ENCODE measurements at regions not wholly inside any gene's neighbourhood (a gene's known extent, or its start where the extent isn't known, plus 50 kb on each side); places are given as distances from the start of the nearest gene placed in this dataset.
A peak's percentile ranks its signal among the peaks of the same experiment; 100 is the strongest.

GRCh38 chr18:44520981-44521667 is 159.6 kb upstream of the SETBP1 start:
- Histone ChIP-seq H3K4me3 (ENCODE audit: insufficient read depth, low read depth, low read length) (no peak overlapping the region), H3K4me2 (ENCODE audit: low read length) (peak overlapping the region; percentile 70), H3K27me3 (ENCODE audit: insufficient read depth, low read length) (no peaks in the 10 kb centered on the region), H2AFZ (ENCODE audit: low read depth, low read length) (no peak overlapping the region), H3K4me1 (ENCODE audit: insufficient read depth, low read length) (peaks cover 21% of the 10 kb centered on the region), H3K36me3 (ENCODE audit: insufficient read depth, low read length) (no peaks in the 10 kb centered on the region), H3K27ac (ENCODE audit: low read depth, low read length) (peak overlapping the region; percentile 62), H3K9ac (ENCODE audit: low read length) (peak overlapping the region; percentile 18), H3K9me3 (ENCODE audit: insufficient read depth, low read depth, low read length) (no peaks in the 10 kb centered on the region), H4K20me1 (ENCODE audit: insufficient read depth, low read length) (no peaks in the 10 kb centered on the region), H3K79me2 (ENCODE audit: insufficient read depth, low read length) (no peaks in the 10 kb centered on the region)
- FAIRE-seq = no peak
- H3K9me3 Mint-ChIP-seq (ENCODE audit: unreplicated experiment) = peaks cover 9% of the 10 kb centered on the region
- no peaks in the 10 kb centered on the region for H3K27me3 Mint-ChIP-seq (ENCODE audit: low read depth, unreplicated experiment)
- H3K36me3 Mint-ChIP-seq (ENCODE audit: low read depth, unreplicated experiment) = no peaks in the 10 kb centered on the region
- H3K27ac Mint-ChIP-seq (ENCODE audit: unreplicated experiment) = no peak overlapping the region
- no peak overlapping the region for H3K4me3 Mint-ChIP-seq (ENCODE audit: unreplicated experiment)
- DNase-seq (ENCODE audit: low read depth) = peak; percentile 57
- TF ChIP-seq CTCF (IDR thresholded peaks at IDR 0.05; ENCODE audit: insufficient read depth, low read depth, low read length) = no peak
- no peak for TF ChIP-seq EZH2 (IDR thresholded peaks at IDR 0.05; ENCODE audit: insufficient read depth, low read length)
- peaks cover 2% of the 10 kb centered on the region for H3K4me1 Mint-ChIP-seq (ENCODE audit: low read depth, unreplicated experiment)

GRCh38 chr18:44521668-44522022 is 159.0 kb upstream of the SETBP1 start:
- Histone ChIP-seq H3K4me1 (ENCODE audit: insufficient read depth, low read length) (peaks cover 21% of the 10 kb centered on the region), H3K9ac (ENCODE audit: low read length) (peak overlapping the region; percentile 18), H3K4me2 (ENCODE audit: low read length) (peak overlapping the region; percentile 70), H4K20me1 (ENCODE audit: insufficient read depth, low read length) (no peaks in the 10 kb centered on the region), H3K27ac (ENCODE audit: low read depth, low read length) (peak overlapping the region; percentile 62), H3K36me3 (ENCODE audit: insufficient read depth, low read length) (no peaks in the 10 kb centered on the region), H3K27me3 (ENCODE audit: insufficient read depth, low read length) (no peaks in the 10 kb centered on the region), H3K9me3 (ENCODE audit: insufficient read depth, low read depth, low read length) (no peaks in the 10 kb centered on the region), H3K4me3 (ENCODE audit: insufficient read depth, low read depth, low read length) (no peak overlapping the region), H2AFZ (ENCODE audit: low read depth, low read length) (no peak overlapping the region), H3K79me2 (ENCODE audit: insufficient read depth, low read length) (no peaks in the 10 kb centered on the region)
- H3K27me3 Mint-ChIP-seq (ENCODE audit: low read depth, unreplicated experiment) = no peaks in the 10 kb centered on the region
- peak; percentile 33 for DNase-seq (ENCODE audit: low read depth)
- H3K4me1 Mint-ChIP-seq (ENCODE audit: low read depth, unreplicated experiment) = peaks cover 2% of the 10 kb centered on the region
- no peak overlapping the region for H3K27ac Mint-ChIP-seq (ENCODE audit: unreplicated experiment)
- peak; percentile 72 for FAIRE-seq
- H3K4me3 Mint-ChIP-seq (ENCODE audit: unreplicated experiment) = no peak overlapping the region
- H3K9me3 Mint-ChIP-seq (ENCODE audit: unreplicated experiment) = peaks cover 9% of the 10 kb centered on the region
- TF ChIP-seq EZH2 (IDR thresholded peaks at IDR 0.05; ENCODE audit: insufficient read depth, low read length) (no peak), CTCF (IDR thresholded peaks at IDR 0.05; ENCODE audit: insufficient read depth, low read depth, low read length) (no peak)
- H3K36me3 Mint-ChIP-seq (ENCODE audit: low read depth, unreplicated experiment) = no peaks in the 10 kb centered on the region

- Mint-ChIP-seq H3K4me1 (ENCODE audit: low read depth, unreplicated experiment) (no peaks in the 10 kb centered on the region), H3K36me3 (ENCODE audit: low read depth, unreplicated experiment) (no peaks in the 10 kb centered on the region), H3K27ac (ENCODE audit: unreplicated experiment) (no peak overlapping the region), H3K27me3 (ENCODE audit: low read depth, unreplicated experiment) (no peaks in the 10 kb centered on the region), H3K9me3 (ENCODE audit: unreplicated experiment) (peaks cover 9% of the 10 kb centered on the region), H3K4me3 (ENCODE audit: unreplicated experiment) (no peak overlapping the region)
- Histone ChIP-seq H2AFZ (ENCODE audit: low read depth, low read length) (no peak overlapping the region), H3K27ac (ENCODE audit: low read depth, low read length) (no peak overlapping the region), H3K27me3 (ENCODE audit: insufficient read depth, low read length) (no peaks in the 10 kb centered on the region), H3K4me2 (ENCODE audit: low read length) (no peak overlapping the region), H4K20me1 (ENCODE audit: insufficient read depth, low read length) (no peaks in the 10 kb centered on the region), H3K79me2 (ENCODE audit: insufficient read depth, low read length) (no peaks in the 10 kb centered on the region), H3K9me3 (ENCODE audit: insufficient read depth, low read depth, low read length) (no peaks in the 10 kb centered on the region), H3K4me3 (ENCODE audit: insufficient read depth, low read depth, low read length) (no peak overlapping the region), H3K4me1 (ENCODE audit: insufficient read depth, low read length) (peaks cover under 1% of the 10 kb centered on the region), H3K36me3 (ENCODE audit: insufficient read depth, low read length) (no peaks in the 10 kb centered on the region), H3K9ac (ENCODE audit: low read length) (no peak overlapping the region)
- DNase-seq (ENCODE audit: low read depth) = no peak
- TF ChIP-seq CTCF (IDR thresholded peaks at IDR 0.05; ENCODE audit: insufficient read depth, low read depth, low read length) = no peak
- TF ChIP-seq EZH2 (IDR thresholded peaks at IDR 0.05; ENCODE audit: insufficient read depth, low read length) = no peak
- no peak for FAIRE-seq
Measured at GRCh38 chr18:44526705-44527415, 153.8 kb upstream of the SETBP1 start.
